SJCRH30 (cell line): ENCODE measurements at regions not wholly inside any gene's neighbourhood (a gene's known extent, or its start where the extent isn't known, plus 50 kb on each side); places are given as distances from the start of the nearest gene placed in this dataset.
"Not testable (repeated sequence)": the region's sequence is repeated elsewhere in the genome, so short reads cannot be mapped to it uniquely, and the experiment has no call there.

Experiments
- DNase-seq, 2 experiments: peaks; one replicate each; pipeline ENCODE4 v3.0.0-alpha.2; 2015 to 2020
- H3K27ac ChIP-seq: fragments of 250-450 bp; sonication (Bioruptor Pico); 2 replicates; pipeline ENCODE4 v1.5.1; 2020; ENCODE audit warnings: mild to moderate bottlenecking, moderate library complexity
- H3K27me3 ChIP-seq: fragments of 250-450 bp; sonication (Bioruptor Pico); 2 replicates; pipeline ENCODE4 v1.5.1; 2020; ENCODE audit warnings: mild to moderate bottlenecking, moderate library complexity
- H3K36me3 ChIP-seq: fragments of 250-450 bp; sonication (Bioruptor Pico); 2 replicates; pipeline ENCODE4 v1.5.1; 2020; ENCODE audit warnings: mild to moderate bottlenecking, moderate library complexity
- H3K4me1 ChIP-seq: fragments of 250-450 bp; sonication (Bioruptor Pico); 2 replicates; pipeline ENCODE4 v1.5.1; 2020; ENCODE audit warnings: mild to moderate bottlenecking, moderate library complexity
- H3K4me3 ChIP-seq: fragments of 250-450 bp; sonication (Bioruptor Pico); 2 replicates; pipeline ENCODE4 v1.5.1; 2020; ENCODE audit warnings: mild to moderate bottlenecking, moderate library complexity
- H3K9me3 ChIP-seq: fragments of 250-450 bp; sonication (Bioruptor Pico); replicated peaks from 2 replicates; pipeline ENCODE4 v1.5.1; 2020; ENCODE audit warnings: mild to moderate bottlenecking, moderate library complexity

GRCh38 chr12:27871946-27872345 is 91.9 kb upstream of the MANSC4 start:
- no peaks in the 10 kb centered on the region for H3K9me3 ChIP-seq
- H3K27me3 ChIP-seq = no peaks in the 10 kb centered on the region
- H3K27ac ChIP-seq = no peak overlapping the region
- no peaks in the 10 kb centered on the region for H3K36me3 ChIP-seq
- H3K4me1 ChIP-seq = peaks cover 28% of the 10 kb centered on the region
- no peak overlapping the region for H3K4me3 ChIP-seq
- DNase-seq = no peak

- H3K4me1 ChIP-seq = peaks cover 28% of the 10 kb centered on the region
- no peaks in the 10 kb centered on the region for H3K36me3 ChIP-seq
- H3K27ac ChIP-seq = no peak overlapping the region
- DNase-seq = peak; percentile 55 to 83
- H3K27me3 ChIP-seq = no peaks in the 10 kb centered on the region
- H3K4me3 ChIP-seq = no peak overlapping the region
- H3K9me3 ChIP-seq = no peaks in the 10 kb centered on the region
Measured at GRCh38 chr12:27870939-27871338, 90.9 kb upstream of the MANSC4 start.

- DNase-seq = no peak
- H3K4me1 ChIP-seq = peaks cover 28% of the 10 kb centered on the region
- H3K27ac ChIP-seq = no peak overlapping the region
- no peaks in the 10 kb centered on the region for H3K27me3 ChIP-seq
- H3K36me3 ChIP-seq = no peaks in the 10 kb centered on the region
- no peak overlapping the region for H3K4me3 ChIP-seq
- H3K9me3 ChIP-seq = no peaks in the 10 kb centered on the region
Measured at GRCh38 chr12:27869567-27869966, 89.5 kb upstream of the MANSC4 start.

GRCh38 chr12:27868139-27868538 is 88.1 kb upstream of the MANSC4 start:
- H3K27me3 ChIP-seq = no peaks in the 10 kb centered on the region
- DNase-seq = peak; percentile 40 to 76
- no peaks in the 10 kb centered on the region for H3K9me3 ChIP-seq
- H3K27ac ChIP-seq = peak overlapping the region; percentile 50
- H3K4me1 ChIP-seq = peaks cover 28% of the 10 kb centered on the region
- H3K4me3 ChIP-seq = no peak overlapping the region
- no peaks in the 10 kb centered on the region for H3K36me3 ChIP-seq

- Histone ChIP-seq H3K36me3 (no peaks in the 10 kb centered on the region), H3K27me3 (no peaks in the 10 kb centered on the region)
- no peak for DNase-seq
Measured at GRCh38 chr12:27866373-27867101, 86.5 kb upstream of the MANSC4 start.

GRCh38 chr12:27865421-27865820 is 85.4 kb upstream of the MANSC4 start:
- DNase-seq = no peak
- no peaks in the 10 kb centered on the region for H3K9me3 ChIP-seq
- no peak overlapping the region for H3K27ac ChIP-seq
- H3K36me3 ChIP-seq = no peaks in the 10 kb centered on the region
- peaks cover 34% of the 10 kb centered on the region for H3K4me1 ChIP-seq
- H3K27me3 ChIP-seq = no peaks in the 10 kb centered on the region
- no peak overlapping the region for H3K4me3 ChIP-seq

More at GRCh38 chr12:27866373-27867101, 86.5 kb upstream of the MANSC4 start:
- H3K4me1 ChIP-seq = peaks cover 36% of the 10 kb centered on the region
- no peaks in the 10 kb centered on the region for H3K9me3 ChIP-seq
- H3K27ac ChIP-seq = no peak overlapping the region
- H3K4me3 ChIP-seq = no peak overlapping the region

GRCh38 chr12:27864521-27864920 is 84.5 kb upstream of the MANSC4 start:
- no peak for DNase-seq
- H3K27ac ChIP-seq = no peak overlapping the region

GRCh38 chr12:27863839-27864238 is 83.8 kb upstream of the MANSC4 start:
- peaks cover 28% of the 10 kb centered on the region for H3K4me1 ChIP-seq
- no peaks in the 10 kb centered on the region for H3K36me3 ChIP-seq
- H3K9me3 ChIP-seq = no peaks in the 10 kb centered on the region
- no peak for DNase-seq
- no peak overlapping the region for H3K27ac ChIP-seq
- H3K4me3 ChIP-seq = no peak overlapping the region
- H3K27me3 ChIP-seq = no peaks in the 10 kb centered on the region

More at GRCh38 chr12:27864521-27864920, 84.5 kb upstream of the MANSC4 start:
- no peak overlapping the region for H3K4me3 ChIP-seq
- H3K4me1 ChIP-seq = peaks cover 30% of the 10 kb centered on the region
- no peaks in the 10 kb centered on the region for H3K36me3 ChIP-seq
- H3K27me3 ChIP-seq = no peaks in the 10 kb centered on the region
- H3K9me3 ChIP-seq = no peaks in the 10 kb centered on the region

- no peaks in the 10 kb centered on the region for H3K27me3 ChIP-seq
- peaks cover 14% of the 10 kb centered on the region for H3K4me1 ChIP-seq
- no peak overlapping the region for H3K4me3 ChIP-seq
- DNase-seq = peak; percentile 55 to 70
- 0 out of 2 replicates have a peak overlapping the region, but pooled peaks have one; percentile 14 for H3K27ac ChIP-seq
- H3K9me3 ChIP-seq = no peaks in the 10 kb centered on the region; the same call in 1 of the 2 replicates
- no peaks in the 10 kb centered on the region for H3K36me3 ChIP-seq
Measured at GRCh38 chr12:27861428-27862167, 81.6 kb upstream of the MANSC4 start.

GRCh38 chr12:27859648-27860047 is 79.6 kb upstream of the MANSC4 start:
- Histone ChIP-seq H3K9me3 (no peaks in the 10 kb centered on the region; the same call in 1 of the 2 replicates), H3K27ac (no peak overlapping the region), H3K27me3 (peaks cover 4% of the 10 kb centered on the region; the same call in 1 of the 2 replicates), H3K4me3 (no peak overlapping the region), H3K4me1 (peaks cover 14% of the 10 kb centered on the region), H3K36me3 (no peaks in the 10 kb centered on the region)
- DNase-seq = no peak

GRCh38 chr12:27857006-27857405 is 77.0 kb upstream of the MANSC4 start:
- H3K27ac ChIP-seq = not testable (repeated sequence)

GRCh38 chr12:27852742-27853141 is 72.7 kb upstream of the MANSC4 start:
- DNase-seq = no peak
- Histone ChIP-seq H3K36me3 (no peaks in the 10 kb centered on the region), H3K4me3 (no peak overlapping the region), H3K9me3 (peaks cover 6% of the 10 kb centered on the region; the same call in 1 of the 2 replicates), H3K27me3 (peaks cover 4% of the 10 kb centered on the region), H3K4me1 (no peaks in the 10 kb centered on the region), H3K27ac (no peak overlapping the region)

More at GRCh38 chr12:27857006-27857405, 77.0 kb upstream of the MANSC4 start:
- not testable (repeated sequence) for H3K36me3 ChIP-seq, H3K4me1 ChIP-seq, DNase-seq, H3K4me3 ChIP-seq, H3K9me3 ChIP-seq, H3K27me3 ChIP-seq
